ENCODE measurements at regions not wholly inside any gene's neighbourhood (a gene's known extent, or its start where the extent isn't known, plus 50 kb on each side); places are given as distances from the start of the nearest gene placed in this dataset.

GRCh38 chr2:100743741-100744140 lies 76.2 kb upstream of the NPAS2 start:
- no peak for DNase-seq (ENCODE audit: low read depth)
- no peak overlapping the region for H3K4me3 ChIP-seq (ENCODE audit: low read depth, low read length)
- no peak for TF ChIP-seq MYC (IDR thresholded peaks at IDR 0.05; ENCODE audit: low read depth, low read length)
- no peak for TF ChIP-seq POLR2A (IDR thresholded peaks at IDR 0.05; ENCODE audit: extremely low read depth, insufficient read length)
- TF ChIP-seq CTCF (IDR thresholded peaks at IDR 0.05; ENCODE audit: low read depth, low read length) = no peak
- TF ChIP-seq MAX (IDR thresholded peaks at IDR 0.05; ENCODE audit: low read depth, low read length) = no peak

GRCh38 chr2:100744184-100744583 lies 75.8 kb upstream of the NPAS2 start:
- DNase-seq (ENCODE audit: low read depth) = no peak
- H3K4me3 ChIP-seq (ENCODE audit: low read depth, low read length) = no peak overlapping the region
- TF ChIP-seq CTCF (IDR thresholded peaks at IDR 0.05; ENCODE audit: low read depth, low read length) (no peak), POLR2A (IDR thresholded peaks at IDR 0.05; ENCODE audit: extremely low read depth, insufficient read length) (no peak), MYC (IDR thresholded peaks at IDR 0.05; ENCODE audit: low read depth, low read length) (no peak), MAX (IDR thresholded peaks at IDR 0.05; ENCODE audit: low read depth, low read length) (no peak)

- no peak overlapping the region for H3K4me3 ChIP-seq (ENCODE audit: low read depth, low read length)
- DNase-seq (ENCODE audit: low read depth) = no peak
Observed at GRCh38 chr2:100744589-100744988, 75.3 kb upstream of the NPAS2 start.

GRCh38 chr2:100745604-100746003 lies 74.3 kb upstream of the NPAS2 start:
- TF ChIP-seq MYC (IDR thresholded peaks at IDR 0.05; ENCODE audit: low read depth, low read length) (no peak), MAX (IDR thresholded peaks at IDR 0.05; ENCODE audit: low read depth, low read length) (no peak), CTCF (IDR thresholded peaks at IDR 0.05; ENCODE audit: low read depth, low read length) (no peak), POLR2A (IDR thresholded peaks at IDR 0.05; ENCODE audit: extremely low read depth, insufficient read length) (no peak)
- DNase-seq (ENCODE audit: low read depth) = no peak
- H3K4me3 ChIP-seq (ENCODE audit: low read depth, low read length) = no peak overlapping the region

More at GRCh38 chr2:100744589-100744988, 75.3 kb upstream of the NPAS2 start:
- TF ChIP-seq MYC (IDR thresholded peaks at IDR 0.05; ENCODE audit: low read depth, low read length) (no peak), MAX (IDR thresholded peaks at IDR 0.05; ENCODE audit: low read depth, low read length) (no peak), POLR2A (IDR thresholded peaks at IDR 0.05; ENCODE audit: extremely low read depth, insufficient read length) (no peak), CTCF (IDR thresholded peaks at IDR 0.05; ENCODE audit: low read depth, low read length) (no peak)

- TF ChIP-seq MYC (IDR thresholded peaks at IDR 0.05; ENCODE audit: low read depth, low read length) (no peak), MAX (IDR thresholded peaks at IDR 0.05; ENCODE audit: low read depth, low read length) (no peak), CTCF (IDR thresholded peaks at IDR 0.05; ENCODE audit: low read depth, low read length) (no peak)
- no peak for DNase-seq (ENCODE audit: low read depth)
- H3K4me3 ChIP-seq (ENCODE audit: low read depth, low read length) = no peak overlapping the region
Observed at GRCh38 chr2:100747551-100747950, 72.4 kb upstream of the NPAS2 start.

Data from NB4 (cell line).